H1 (cell line): ENCODE measurements at regions not wholly inside any gene's neighbourhood (a gene's known extent, or its start where the extent isn't known, plus 50 kb on each side); places are given as distances from the start of the nearest gene placed in this dataset.

Experiments
- ASH2L ChIP-seq: fragments of 200-600, 300-600 bp; sonication (generic); IDR thresholded peaks from one replicate; pipeline ENCODE4 v1.7.1; 2017; ENCODE audit warnings: low read length
- RNF2 ChIP-seq: fragments of 200-900, 300-1000 bp; sonication (generic); IDR thresholded peaks from 2 replicates; pipeline ENCODE4 v1.7.1; 2016; ENCODE audit warnings: borderline replicate concordance, low read depth, mild to moderate bottlenecking, antibody characterized with exemption, low read length; ENCODE audit not compliant: poor library complexity, severe bottlenecking; ENCODE audit errors: missing control alignments
- SIN3A ChIP-seq, 2 experiments: IDR thresholded peaks in 1 of 2; conservative IDR thresholded peaks in 1 of 2; 2 replicates each; pipeline ENCODE4 v1.6.1; 2011 to 2012; ENCODE audit warnings: low read length in 2 of 2, improper control_type of control experiment in 1 of 2, low read depth in 1 of 2, mild to moderate bottlenecking in 1 of 2
- TEAD4 ChIP-seq: IDR thresholded peaks from 2 replicates; pipeline ENCODE4 v1.6.1; 2012; ENCODE audit warnings: low read depth, low read length, inconsistent platforms, mixed read lengths
- YY1 ChIP-seq: IDR thresholded peaks from 2 replicates; pipeline ENCODE4 v1.6.1; 2011; ENCODE audit warnings: low read depth, mild to moderate bottlenecking, low read length

- TF ChIP-seq RNF2 (no peak), SIN3A (conservative IDR thresholded peaks at IDR 0.05 in 1 of 2, IDR thresholded peaks at IDR 0.05 in 1 of 2; ENCODE audit: low read depth in 1 of 2, low read length in 2 of 2) (no peak), ASH2L (no peak), YY1 (no peak), TEAD4 (no peak)
These were observed 255.0 kb downstream of the CBLN1 start (continued) for GRCh38 chr16:49026566-49027181.
